Stimulated activated CD8-positive, alpha-beta memory T cell treated with anti-CD3 and anti-CD28 coated beads, Interleukin-7, amount 100 ng/mL, for 24 hours (primary cell): ENCODE measurements at regions not wholly inside any gene's neighbourhood (a gene's known extent, or its start where the extent isn't known, plus 50 kb on each side); places are given as distances from the start of the nearest gene placed in this dataset.
"Not testable (repeated sequence)": the region's sequence is repeated elsewhere in the genome, so short reads cannot be mapped to it uniquely, and the experiment has no call there.

ENCODE experiments used
- DNase-seq: peaks from one replicate; pipeline ENCODE4 v3.0.0-alpha.2; 2020; ENCODE audit warnings: low read depth

DNA sequence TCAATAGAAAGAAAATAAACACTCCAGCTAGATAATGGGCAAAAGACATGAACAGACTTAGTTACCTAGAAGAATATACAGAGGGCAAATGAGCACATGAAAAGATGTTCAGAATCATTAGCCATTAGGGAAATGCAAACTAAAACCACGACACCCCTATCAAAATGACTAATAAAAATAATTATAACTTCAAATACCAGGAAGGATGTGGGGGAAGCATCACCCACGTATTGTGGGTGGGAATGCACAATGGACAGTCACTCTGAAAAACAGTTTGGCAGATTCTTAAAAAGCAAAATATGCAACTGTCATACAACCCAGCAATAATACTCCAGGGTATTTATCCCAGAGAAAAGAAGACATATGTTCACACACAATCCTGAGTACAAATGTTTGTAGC is 92.6 kb downstream of the DLL1 start:
- no peak for DNase-seq

- no peak for DNase-seq
These were observed 97.5 kb downstream of the DLL1 start for GRCh38 chr6:170193326-170193821.

- DNase-seq: no peak
These were observed 98.0 kb downstream of the DLL1 start for GRCh38 chr6:170192905-170193304.

DNA sequence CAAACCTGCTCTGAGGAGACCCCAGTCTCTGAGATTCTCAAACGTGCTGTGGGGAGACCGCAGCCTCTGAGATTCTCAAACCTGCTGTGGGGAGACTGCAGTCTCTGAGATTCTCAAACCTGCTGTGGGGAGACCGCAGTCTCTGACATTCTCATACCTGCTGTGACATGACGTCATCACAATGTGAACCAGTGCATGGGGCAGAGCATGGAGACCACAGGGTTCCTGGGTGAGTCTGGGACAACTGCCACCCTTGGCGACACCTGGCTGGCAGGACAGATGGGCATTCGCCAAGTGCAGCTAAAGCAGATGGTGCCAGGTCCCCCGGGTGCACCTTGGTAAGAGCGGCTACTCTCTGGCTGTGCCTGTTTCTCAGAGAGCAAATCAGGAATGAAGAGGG is 98.8 kb downstream of the DLL1 start:
- DNase-seq: not testable (repeated sequence)

DNA sequence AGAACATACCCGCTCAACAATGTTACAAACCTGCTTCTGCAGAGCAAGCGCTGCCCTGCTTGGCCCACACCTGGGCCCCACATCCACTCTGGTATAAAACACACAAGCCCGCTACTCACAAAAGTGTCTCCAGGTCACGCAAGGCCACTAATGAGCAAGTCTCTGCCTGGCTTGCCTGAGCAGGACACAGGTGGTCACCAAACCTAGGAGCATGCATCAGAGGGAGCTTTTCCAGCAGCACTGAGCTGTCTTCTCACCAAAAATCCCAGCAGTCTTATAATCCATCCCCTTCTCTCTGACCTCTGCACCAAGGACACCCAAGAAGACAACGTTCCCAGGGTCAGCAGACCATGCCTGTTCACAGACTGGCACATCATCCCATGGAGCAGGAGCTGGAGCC is 100.8 kb downstream of the DLL1 start:
- no peak for DNase-seq

DNA sequence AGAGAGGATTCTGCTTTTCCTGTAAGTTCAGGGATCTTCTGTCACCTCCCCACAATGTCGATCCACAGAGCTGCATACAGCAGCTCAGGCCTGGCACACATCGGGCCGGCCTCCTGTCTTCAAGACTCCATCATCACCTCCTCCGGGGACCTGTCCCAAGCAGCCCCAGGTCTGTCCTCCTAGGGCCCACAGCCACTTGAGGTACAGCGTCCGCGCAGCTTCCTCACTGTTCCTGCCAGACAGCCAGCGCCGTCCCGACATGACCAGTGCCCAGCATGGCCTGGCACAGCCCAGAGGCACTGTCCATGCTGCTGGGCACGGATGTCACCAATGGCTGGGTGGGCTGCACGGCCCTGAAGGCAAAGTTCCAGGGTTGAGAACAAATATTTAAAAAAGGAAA is 101.6 kb downstream of the DLL1 start:
- DNase-seq: no peak

- no peak for DNase-seq
These were observed 102.3 kb downstream of the DLL1 start for GRCh38 chr6:170188571-170189001.

GRCh38 chr6:170187669-170188566 is 103.0 kb downstream of the DLL1 start:
- no peak for DNase-seq

GRCh38 chr6:170186941-170187668 is 103.8 kb downstream of the DLL1 start:
- DNase-seq: no peak

- no peak for DNase-seq
These were observed 104.6 kb downstream of the DLL1 start for GRCh38 chr6:170186006-170186935.

DNA sequence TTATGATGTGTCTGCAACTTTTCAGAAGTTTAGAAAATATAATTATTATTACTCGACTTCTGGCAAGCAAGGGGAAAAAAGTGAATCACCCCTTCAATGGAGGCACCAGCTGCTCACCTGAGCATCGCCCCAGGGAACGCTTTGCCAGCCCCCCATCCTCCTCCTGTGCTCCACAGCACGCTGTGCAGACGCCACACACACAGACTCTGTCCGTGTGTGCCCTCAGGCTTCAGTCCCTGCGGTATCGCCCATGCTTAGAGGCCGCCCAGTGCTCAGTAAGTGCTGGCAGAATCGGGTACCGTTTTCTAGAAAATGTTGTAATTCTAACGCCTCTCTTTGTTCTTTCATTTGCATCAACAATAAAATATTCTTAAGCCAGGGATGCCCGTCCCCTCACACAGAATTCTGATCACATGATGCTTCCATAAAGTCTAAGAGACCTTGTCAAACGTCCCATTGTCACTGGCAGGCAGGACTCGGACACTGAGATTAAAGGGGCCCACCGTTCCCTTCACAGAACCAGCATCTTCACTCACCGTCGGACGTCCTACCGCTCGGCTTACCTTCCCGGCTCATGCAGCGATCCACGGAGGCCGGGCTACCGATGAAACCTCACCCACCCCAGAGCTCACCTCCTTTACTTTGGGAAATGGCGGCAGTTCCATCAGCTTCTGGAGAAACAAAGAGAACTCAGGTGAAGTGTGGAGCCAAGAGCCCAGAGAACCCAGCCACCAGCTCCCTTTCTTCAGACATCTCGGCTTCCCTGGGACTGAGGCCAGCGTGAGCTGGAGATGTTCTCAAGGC is 105.5 kb downstream of the DLL1 start:
- DNase-seq: no peak

DNA sequence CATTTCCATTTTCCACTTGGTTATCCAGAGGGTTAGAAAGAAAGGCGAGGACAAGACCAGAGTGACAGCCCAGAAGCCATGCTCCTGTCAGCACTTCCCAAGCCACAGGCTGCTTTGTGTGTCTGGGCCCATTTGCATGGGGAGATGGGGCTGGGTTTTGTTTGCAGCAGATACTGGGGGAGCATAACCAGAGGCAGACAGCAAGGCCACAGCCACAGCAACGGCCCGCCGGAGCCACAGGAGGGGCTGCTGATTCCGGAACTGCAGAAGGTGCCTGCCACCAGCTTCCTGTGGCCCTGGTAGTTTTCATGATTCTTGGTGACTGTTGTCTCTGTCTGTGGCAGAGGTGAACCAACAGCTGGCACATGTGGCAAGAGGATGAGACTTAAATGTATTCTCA is 106.6 kb downstream of the DLL1 start:
- no peak for DNase-seq

DNA sequence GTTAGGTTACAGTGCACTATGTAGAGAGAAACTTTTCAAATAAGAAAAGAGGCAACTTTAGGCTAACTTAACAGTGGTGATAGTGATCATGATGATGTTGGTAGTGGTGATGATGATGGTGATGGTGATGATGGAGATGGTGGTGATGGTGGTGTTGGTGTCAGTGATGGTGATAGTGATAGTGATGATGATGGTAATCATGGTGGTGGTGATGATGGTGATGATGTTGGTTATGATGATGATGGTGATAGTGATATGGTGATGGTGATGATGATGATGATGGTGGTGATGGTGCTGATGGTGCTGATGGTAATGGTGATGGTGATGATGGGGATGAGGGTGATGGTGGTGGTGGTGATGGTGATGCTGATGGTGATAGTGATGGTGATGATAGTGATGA is 107.4 kb downstream of the DLL1 start:
- no peak for DNase-seq

GRCh38 chr6:170182781-170183120 is 108.1 kb downstream of the DLL1 start:
- DNase-seq: no peak

DNA sequence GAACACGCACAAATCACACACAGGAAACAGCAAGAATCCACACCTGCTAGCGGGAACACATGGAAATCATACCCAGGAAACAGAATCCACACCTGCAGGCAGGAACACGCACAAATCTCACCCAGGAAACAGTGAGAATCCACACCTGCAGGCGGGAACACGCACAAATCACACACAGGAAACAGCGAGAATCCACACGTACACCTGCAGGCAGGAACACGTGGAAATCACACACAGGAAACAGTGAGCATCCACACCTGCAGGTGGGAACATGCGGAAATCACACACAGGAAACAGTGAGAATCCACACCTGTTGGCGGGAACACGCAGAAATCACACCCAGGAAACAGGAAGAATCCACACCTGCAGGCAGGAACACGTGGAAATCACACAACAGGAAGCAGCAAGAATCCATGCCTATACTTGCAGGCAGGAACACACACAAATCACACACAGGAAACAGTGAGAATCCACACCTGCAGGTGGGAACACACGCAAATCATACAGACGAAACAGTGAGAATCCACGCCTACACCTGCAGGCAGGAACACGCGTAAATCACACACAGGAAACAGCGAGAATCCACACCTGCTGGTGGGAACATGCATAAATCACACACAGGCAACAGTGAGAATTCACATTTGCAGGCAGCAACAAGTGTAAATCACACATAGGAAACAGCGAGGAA is 108.6 kb downstream of the DLL1 start:
- no peak for DNase-seq

DNA sequence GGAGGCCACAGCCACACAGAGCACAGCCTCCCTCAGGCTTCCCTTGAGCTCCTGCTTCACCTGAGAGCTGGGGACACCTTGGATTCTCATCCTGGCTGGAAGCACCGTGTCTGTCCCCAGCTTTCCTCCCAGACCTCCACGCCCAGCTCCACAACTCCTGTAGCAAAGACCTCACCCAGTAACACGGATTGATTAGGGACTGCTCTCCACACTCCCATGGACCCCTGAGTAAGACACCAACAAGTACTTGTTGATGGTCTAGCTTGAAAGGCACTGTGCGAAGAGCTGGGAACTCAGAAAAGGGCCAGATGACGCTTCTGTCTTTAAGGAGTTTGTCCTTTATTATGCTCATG is 109.6 kb downstream of the DLL1 start:
- DNase-seq: no peak

DNA sequence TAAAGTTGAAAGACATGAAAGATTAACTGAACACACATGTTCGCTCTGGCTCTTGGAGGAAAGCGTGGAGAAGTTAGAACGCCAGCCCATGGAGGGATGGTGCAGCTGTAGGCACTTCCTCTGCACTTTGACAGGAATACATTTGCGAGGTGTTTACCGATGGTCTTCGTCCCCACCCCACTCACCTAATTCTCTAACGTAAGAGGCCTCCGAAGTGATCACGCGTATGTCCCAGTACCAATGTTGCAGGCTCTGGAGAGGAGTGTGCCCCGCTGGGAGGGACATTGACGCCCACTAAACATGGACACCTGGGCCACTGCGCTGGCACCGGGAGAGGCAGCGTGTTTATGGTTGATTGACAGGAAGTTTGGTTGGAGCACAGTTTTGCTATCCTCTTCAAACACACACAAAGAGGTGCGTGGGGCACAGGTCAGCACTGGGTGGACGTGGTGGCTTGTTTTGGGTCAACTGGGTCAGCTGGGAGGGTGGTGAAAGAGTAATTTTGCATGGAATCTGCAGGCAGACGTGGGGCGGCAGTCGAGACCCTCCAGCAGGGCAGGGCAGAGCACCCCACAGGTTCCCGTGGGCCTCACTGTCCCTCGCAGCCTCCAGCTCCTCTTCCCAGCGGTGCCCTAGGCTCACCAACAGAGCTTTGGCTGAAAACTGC is 110.1 kb downstream of the DLL1 start:
- DNase-seq: no peak

GRCh38 chr6:170179616-170180324 is 111.1 kb downstream of the DLL1 start:
- DNase-seq: no peak
